H1 (cell line): ENCODE measurements at regions not wholly inside any gene's neighbourhood (a gene's known extent, or its start where the extent isn't known, plus 50 kb on each side); places are given as distances from the start of the nearest gene placed in this dataset.

Experiments used
- CTCF ChIA-PET: fragments of 300-600 bp; sonication (Branson Sonifier 250); formaldehyde crosslinking; loops from one replicate; lab custom pipeline; 2021; ENCODE audit not compliant: partially characterized antibody; lab: Charles Lee
- POLR2A ChIA-PET: fragments of 300-600 bp; sonication (Branson Sonifier 250); formaldehyde crosslinking; loops from one replicate; lab custom pipeline; 2021; ENCODE audit warnings: inconsistent platforms; ENCODE audit not compliant: partially characterized antibody; lab: Charles Lee
- DNase-seq, 2 experiments: peaks; one replicate each; pipeline versions ENCODE4 v3.0.0 to v3.0.0-alpha.2; 2010 to 2022; ENCODE audit warnings: low spot score in 2 of 2, low read depth in 1 of 2, mixed read lengths in 1 of 2
- FAIRE-seq: peaks from 2 replicates; lab custom pipeline; 2011; peaks lifted over from hg19 to GRCh38; lab: Jason Lieb, UNC
- H2AFZ ChIP-seq: 2 replicates; pipeline ENCODE4 v1.8.1; 2012; ENCODE audit warnings: low read length, inconsistent platforms
- H2AK5ac ChIP-seq: 2 replicates; pipeline ENCODE4 v1.6.1; 2013; ENCODE audit warnings: low read depth, low read length
- H2BK120ac ChIP-seq: replicated peaks from 2 replicates; pipeline ENCODE3; 2013; ENCODE audit warnings: low read depth, low read length, inconsistent platforms
- H2BK12ac ChIP-seq: 2 replicates; pipeline ENCODE4 v1.6.1; 2013; ENCODE audit warnings: low read depth, low read length
- H2BK15ac ChIP-seq: 2 replicates; pipeline ENCODE4 v1.6.1; 2013; ENCODE audit warnings: low read length
- H2BK20ac ChIP-seq: 2 replicates; pipeline ENCODE4 v1.6.1; 2013; ENCODE audit warnings: low read length
- H2BK5ac ChIP-seq: 2 replicates; pipeline ENCODE4 v1.6.1; 2013; ENCODE audit warnings: low read depth, low read length
- H3K14ac ChIP-seq: 2 replicates; pipeline ENCODE4 v1.6.1; 2013; ENCODE audit warnings: inconsistent platforms; ENCODE audit not compliant: insufficient read length
- H3K18ac ChIP-seq: 2 replicates; pipeline ENCODE4 v1.6.1; 2013; ENCODE audit warnings: low read length; ENCODE audit errors: extremely low read depth
- H3K23ac ChIP-seq: 2 replicates; pipeline ENCODE4 v1.6.1; 2013; ENCODE audit warnings: inconsistent platforms; ENCODE audit not compliant: insufficient read length
- H3K23me2 ChIP-seq: 2 replicates; pipeline ENCODE4 v1.6.1; 2013; ENCODE audit warnings: low read depth, low read length
- H3K27ac ChIP-seq: 2 replicates; pipeline ENCODE4 v1.6.1; 2011; ENCODE audit warnings: low read depth, low read length, inconsistent platforms
- H3K27me3 ChIP-seq, 4 experiments: replicated peaks in 1 of 4; 1 replicate in 1 of 4; 2 replicates in 3 of 4; pipeline versions ENCODE4 v1.6.1 to v1.8.1; 2011 to 2013; ENCODE audit warnings: low read length in 3 of 4, mild to moderate bottlenecking in 3 of 4, inconsistent platforms in 2 of 4, mixed read lengths in 2 of 4, moderate library complexity in 1 of 4; ENCODE audit not compliant: control insufficient read depth in 3 of 4, insufficient read depth in 3 of 4; ENCODE audit errors: extremely low read depth in 1 of 4
- H3K36me3 ChIP-seq, 4 experiments: 2 replicates each; pipeline versions ENCODE4 v1.6.1 to v1.8.1; 2011 to 2013; ENCODE audit warnings: mild to moderate bottlenecking in 4 of 4, low read length in 3 of 4, moderate library complexity in 2 of 4, control low read depth in 1 of 4, inconsistent platforms in 1 of 4; ENCODE audit not compliant: insufficient read depth in 4 of 4, control insufficient read depth in 2 of 4
- H3K4ac ChIP-seq: replicated peaks from 2 replicates; pipeline ENCODE3; 2013; ENCODE audit warnings: low read length, low read depth, mixed read lengths, inconsistent platforms; ENCODE audit not compliant: insufficient read length
- H3K4me1 ChIP-seq, 4 experiments: replicated peaks in 1 of 4; 1 replicate in 1 of 4; 2 replicates in 3 of 4; pipeline versions ENCODE4 v1.6.1 to v1.8.1; 2011 to 2013; ENCODE audit warnings: low read length in 3 of 4, inconsistent platforms in 2 of 4, mixed read lengths in 1 of 4; ENCODE audit not compliant: insufficient read depth in 4 of 4, control insufficient read depth in 3 of 4
- H3K4me2 ChIP-seq, 2 experiments: 2 replicates each; pipeline versions ENCODE4 v1.6.1 to v1.8.1; 2011 to 2013; ENCODE audit warnings: low read depth in 2 of 2, low read length in 2 of 2, control low read depth in 1 of 2, inconsistent platforms in 1 of 2, mild to moderate bottlenecking in 1 of 2; ENCODE audit not compliant: insufficient read depth in 1 of 2
- H3K4me3 ChIP-seq, 4 experiments: fragments of 200-600, 300-600 bp in 1 of 4; sonication (generic), shearing (Covaris generic), sonication (Bioruptor Twin) in 1 of 4; 2 replicates each; pipeline versions ENCODE4 v1.5.1 to v1.8.1; 2011 to 2016; ENCODE audit warnings: low read length in 4 of 4, low read depth in 3 of 4, control low read depth in 2 of 4, inconsistent platforms in 2 of 4, mild to moderate bottlenecking in 2 of 4, mixed read lengths in 1 of 4, moderate library complexity in 1 of 4; ENCODE audit not compliant: insufficient read depth in 2 of 4; ENCODE audit errors: extremely low read depth in 1 of 4
- H3K56ac ChIP-seq: replicated peaks from 2 replicates; pipeline ENCODE3; 2013; ENCODE audit warnings: low read depth, mild to moderate bottlenecking, mixed read lengths, low read length, inconsistent platforms; ENCODE audit not compliant: insufficient read length
- H3K79me1 ChIP-seq: 2 replicates; pipeline ENCODE4 v1.6.1; 2013; ENCODE audit warnings: low read depth, low read length, control low read depth
- H3K79me2 ChIP-seq, 2 experiments: 2 replicates each; pipeline versions ENCODE4 v1.6.1 to v1.8.1; 2012 to 2013; ENCODE audit warnings: low read length in 2 of 2, mild to moderate bottlenecking in 2 of 2, inconsistent platforms in 1 of 2; ENCODE audit not compliant: insufficient read depth in 2 of 2, control insufficient read depth in 1 of 2
- H3K9ac ChIP-seq, 4 experiments: replicated peaks in 1 of 4; 1 replicate in 1 of 4; 2 replicates in 3 of 4; pipeline versions ENCODE4 v1.6.1 to v1.8.1; 2011 to 2013; ENCODE audit warnings: low read depth in 3 of 4, low read length in 3 of 4, control low read depth in 2 of 4, mild to moderate bottlenecking in 2 of 4, moderate library complexity in 2 of 4, inconsistent platforms in 1 of 4; ENCODE audit errors: extremely low read depth in 1 of 4
- H3K9me3 ChIP-seq, 2 experiments: 2 replicates each; pipeline versions ENCODE4 v1.6.1 to v1.8.1; 2012 to 2013; ENCODE audit warnings: mild to moderate bottlenecking in 2 of 2, moderate library complexity in 2 of 2, control low read depth in 1 of 2, inconsistent platforms in 1 of 2, low read depth in 1 of 2, low read length in 1 of 2, mixed read lengths in 1 of 2; ENCODE audit not compliant: insufficient read depth in 2 of 2
- H4K20me1 ChIP-seq, 2 experiments: replicated peaks in 1 of 2; 2 replicates each; pipeline versions ENCODE3 to v1.8.1; 2011 to 2013; ENCODE audit warnings: inconsistent platforms in 2 of 2, low read length in 2 of 2, mild to moderate bottlenecking in 1 of 2; ENCODE audit not compliant: insufficient read depth in 2 of 2, control insufficient read depth in 1 of 2
- H4K5ac ChIP-seq: 2 replicates; pipeline ENCODE4 v1.6.1; 2013; ENCODE audit warnings: low read length, low read depth, mixed read lengths, inconsistent platforms; ENCODE audit not compliant: insufficient read length
- H4K8ac ChIP-seq: 2 replicates; pipeline ENCODE4 v1.8.0; 2013; ENCODE audit warnings: mild to moderate bottlenecking, moderate library complexity, low read length, inconsistent platforms; ENCODE audit not compliant: insufficient read depth; ENCODE audit errors: extremely low read depth
- H4K91ac ChIP-seq: replicated peaks from 2 replicates; pipeline ENCODE3; 2013; ENCODE audit warnings: low read length, mixed read lengths, inconsistent platforms; ENCODE audit not compliant: insufficient read length
- BRCA1 ChIP-seq: IDR thresholded peaks from 2 replicates; pipeline ENCODE4 v1.6.1; 2012; ENCODE audit warnings: low read depth, low read length, improper control_type of control experiment
- CBX5 ChIP-seq: fragments of 300-800, 300-1000 bp; sonication (generic); IDR thresholded peaks from 2 replicates; pipeline ENCODE4 v1.7.1; 2016; ENCODE audit warnings: antibody characterized with exemption, low read length, low read depth
- CHD2 ChIP-seq: IDR thresholded peaks from 2 replicates; pipeline ENCODE4 v1.6.1; 2012; ENCODE audit warnings: low read length, improper control_type of control experiment
- HDAC6 ChIP-seq: IDR thresholded peaks from one replicate; pipeline ENCODE4 v1.7.1; 2012; ENCODE audit warnings: low read depth, mild to moderate bottlenecking, inconsistent platforms, low read length, moderate library complexity
- JUN ChIP-seq: IDR thresholded peaks from 2 replicates; pipeline ENCODE4 v1.6.1; 2011; ENCODE audit warnings: low read depth, mild to moderate bottlenecking, improper control_type of control experiment, low read length
- PHF8 ChIP-seq: fragments of 200-600 bp; sonication (generic); conservative IDR thresholded peaks from 2 replicates; pipeline ENCODE4 v1.7.1; 2012; ENCODE audit warnings: low read depth, mild to moderate bottlenecking, inconsistent platforms, low read length, moderate library complexity
- RXRA ChIP-seq: IDR thresholded peaks from 2 replicates; pipeline ENCODE4 v1.6.1; 2011; ENCODE audit warnings: low read depth, mild to moderate bottlenecking, low read length, moderate library complexity; ENCODE audit not compliant: insufficient read depth
- SIRT6 ChIP-seq: IDR thresholded peaks from one replicate; pipeline ENCODE4 v1.7.1; 2012; ENCODE audit warnings: low read length, inconsistent platforms
- WGBS, 2 experiments: shearing (Covaris generic) in 1 of 2; methylation state at CpG; one replicate each; pipeline versions ENCODE4 v1.1.6 to v1.1.7; 2013 to 2015; ENCODE audit warnings: low lambda C conversion rate in 2 of 2, mixed read lengths in 2 of 2, inconsistent platforms in 1 of 2, low coverage in 1 of 2, missing lambda C conversion rate in 1 of 2; ENCODE audit not compliant: insufficient replicate concordance in 2 of 2, insufficient coverage in 1 of 2, insufficient read length in 1 of 2; ENCODE audit errors: extremely low coverage in 1 of 2, missing lambda C conversion rate in 1 of 2; 5-methylcytosine and 5-hydroxymethylcytosine counted together

DNA sequence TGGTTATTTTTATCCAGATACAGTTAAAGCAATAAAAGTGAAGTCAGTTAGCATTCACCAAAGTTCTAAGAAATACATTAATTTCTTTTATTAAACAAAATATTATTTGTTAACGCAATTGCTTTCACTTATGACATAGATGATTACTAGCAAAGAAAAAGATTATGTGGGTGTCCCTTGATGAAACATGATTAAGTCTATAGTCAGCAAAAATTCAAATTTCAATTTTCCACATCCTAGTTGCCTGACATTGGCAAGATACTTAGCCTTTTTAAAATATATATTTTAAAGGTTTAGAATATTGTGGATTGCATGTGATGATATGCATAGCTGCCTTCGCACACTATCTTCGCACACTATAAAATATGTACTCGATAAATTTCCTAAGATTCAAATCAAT is 1780.5 kb upstream of the MIR17HG start:
- no peak overlapping the region for H3K27ac ChIP-seq
- no peak overlapping the region for H2AFZ ChIP-seq
- H3K9ac ChIP-seq: no peak overlapping the region
- DNase-seq (no peak), FAIRE-seq (no peak)
- no peak overlapping the region for H2BK12ac ChIP-seq
- no peaks in the 10 kb centered on the region for H3K4me1 ChIP-seq
- H3K27me3 ChIP-seq: no peaks in the 10 kb centered on the region
- no peak overlapping the region for H4K5ac ChIP-seq
- no peak overlapping the region for H3K4me3 ChIP-seq
- no peaks in the 10 kb centered on the region for H3K79me2 ChIP-seq
- 0 out of 4 replicates have a peak, but pooled peaks cover 0 to 2% of the 10 kb centered on the region in 2 experiments for H3K9me3 ChIP-seq
- H4K8ac ChIP-seq: no peak overlapping the region
- no peak overlapping the region for H4K91ac ChIP-seq
- no peak overlapping the region for H3K18ac ChIP-seq
- no peaks in the 10 kb centered on the region for H3K23me2 ChIP-seq
- no peak overlapping the region for H2BK20ac ChIP-seq
- H3K14ac ChIP-seq: no peak overlapping the region
- no peak overlapping the region for H2BK15ac ChIP-seq
- no peak overlapping the region for H2BK5ac ChIP-seq
- no peak for TF ChIP-seq PHF8
- TF ChIP-seq CBX5: no peak
- TF ChIP-seq JUN: no peak
- TF ChIP-seq RXRA: no peak
- no peak for TF ChIP-seq SIRT6
- TF ChIP-seq HDAC6: no peak
- TF ChIP-seq CHD2: no peak
- TF ChIP-seq BRCA1: no peak
- TF ChIP-seq, all 59 proteins: peak for 0
- no peaks in the 10 kb centered on the region; a peak in 2 of 8 replicates for H3K36me3 ChIP-seq
- CTCF ChIA-PET: no interaction called here
- H2BK120ac ChIP-seq: no peak overlapping the region
- no peak overlapping the region for H2AK5ac ChIP-seq
- 98% methylated on average over 4 of the region's 4 CpGs; no CpG with 5 or more reads in 1 of the 2 experiments for WGBS, 2 experiments
- H3K4me2 ChIP-seq: no peak overlapping the region
- no peak overlapping the region for H3K23ac ChIP-seq
- no peaks in the 10 kb centered on the region for H4K20me1 ChIP-seq
- POLR2A ChIA-PET: no interaction called here
- H3K56ac ChIP-seq: no peak overlapping the region
- H3K4ac ChIP-seq: no peak overlapping the region
- no peaks in the 10 kb centered on the region for H3K79me1 ChIP-seq
